HG02763 (cell line): ENCODE measurements at regions not wholly inside any gene's neighbourhood (a gene's known extent, or its start where the extent isn't known, plus 50 kb on each side); places are given as distances from the start of the nearest gene placed in this dataset.
"Not testable (repeated sequence)": the region's sequence is repeated elsewhere in the genome, so short reads cannot be mapped to it uniquely, and the experiment has no call there.

Experiments used
- ATAC-seq: cut with Tn5 transposase; IDR thresholded peaks from one replicate; pipeline ENCODE4 v1.9.1; 2021; ENCODE audit warnings: mild to moderate bottlenecking, moderate library complexity; ENCODE audit not compliant: unreplicated experiment

- ATAC-seq = no peak
Observed at GRCh38 chr22:47891609-47892008, 1129.2 kb downstream of the TBC1D22A start.

- no peak for ATAC-seq
Observed at GRCh38 chr22:47888817-47889216, 1126.4 kb downstream of the TBC1D22A start.

GRCh38 chr22:47884775-47885174 lies 1122.3 kb downstream of the TBC1D22A start:
- ATAC-seq = no peak

- no peak for ATAC-seq
Observed at GRCh38 chr22:47884200-47884599, 1121.8 kb downstream of the TBC1D22A start.

- ATAC-seq = no peak
Observed at GRCh38 chr22:47883757-47884156, 1121.3 kb downstream of the TBC1D22A start.

- ATAC-seq = no peak
Observed at GRCh38 chr22:47879346-47879745, 1116.9 kb downstream of the TBC1D22A start.

GRCh38 chr22:47878460-47878859 lies 1116.0 kb downstream of the TBC1D22A start:
- ATAC-seq = no peak

GRCh38 chr22:47872761-47873535 lies 1110.5 kb downstream of the TBC1D22A start:
- ATAC-seq = no peak

GRCh38 chr22:47865626-47866025 lies 1103.2 kb downstream of the TBC1D22A start:
- ATAC-seq = no peak

GRCh38 chr22:47862394-47862793 lies 1099.9 kb downstream of the TBC1D22A start:
- ATAC-seq = no peak

GRCh38 chr22:47860907-47861306 lies 1098.5 kb downstream of the TBC1D22A start:
- not testable (repeated sequence) for ATAC-seq

- no peak for ATAC-seq
Observed at GRCh38 chr22:47859881-47860525, 1097.6 kb downstream of the TBC1D22A start.

- no peak for ATAC-seq
Observed at GRCh38 chr22:47858773-47859306, 1096.4 kb downstream of the TBC1D22A start.

- ATAC-seq = no peak
Observed at GRCh38 chr22:47854680-47855079, 1092.2 kb downstream of the TBC1D22A start.

- ATAC-seq = no peak
Observed at GRCh38 chr22:47854251-47854650, 1091.8 kb downstream of the TBC1D22A start.

GRCh38 chr22:47853750-47854149 lies 1091.3 kb downstream of the TBC1D22A start:
- ATAC-seq = no peak

GRCh38 chr22:47851586-47851985 lies 1089.1 kb downstream of the TBC1D22A start:
- no peak for ATAC-seq

GRCh38 chr22:47850644-47851151 lies 1088.2 kb downstream of the TBC1D22A start:
- no peak for ATAC-seq

GRCh38 chr22:47849576-47849975 lies 1087.1 kb downstream of the TBC1D22A start:
- no peak for ATAC-seq

- no peak for ATAC-seq
Observed at GRCh38 chr22:47848184-47848920, 1085.9 kb downstream of the TBC1D22A start.
